HL-60 (cell line): ENCODE measurements at regions not wholly inside any gene's neighbourhood (a gene's known extent, or its start where the extent isn't known, plus 50 kb on each side); places are given as distances from the start of the nearest gene placed in this dataset.

ENCODE experiments used
- DNase-seq, 2 experiments: peaks; one replicate each; pipeline ENCODE4 v3.0.0-alpha.2; 2010 to 2020; ENCODE audit warnings: low read depth in 1 of 2, low spot score in 1 of 2
- H3K27ac ChIP-seq: fragments of 250-450 bp; sonication (Bioruptor Pico); replicated peaks from 2 replicates; pipeline ENCODE4 v1.5.1; 2020; ENCODE audit warnings: mild to moderate bottlenecking, moderate library complexity
- H3K27me3 ChIP-seq: fragments of 250-450 bp; sonication (Bioruptor Pico); 2 replicates; pipeline ENCODE4 v1.5.1; 2021; ENCODE audit warnings: mild to moderate bottlenecking, moderate library complexity; ENCODE audit not compliant: insufficient read depth, poor library complexity, severe bottlenecking
- H3K4me3 ChIP-seq: replicated peaks from 2 replicates; pipeline ENCODE4 v1.5.1; 2011; ENCODE audit warnings: mild to moderate bottlenecking, control low read depth, low read length; ENCODE audit not compliant: insufficient read depth
- CTCF ChIP-seq: IDR thresholded peaks from one replicate; pipeline ENCODE4 v1.5.1; 2011; ENCODE audit warnings: low read length, control low read depth, inconsistent platforms; ENCODE audit not compliant: insufficient read depth
- GABPA ChIP-seq: IDR thresholded peaks from 2 replicates; pipeline ENCODE4 v1.6.1; 2012; ENCODE audit warnings: low read depth
- POLR2AphosphoS5 ChIP-seq: IDR thresholded peaks from 2 replicates; pipeline ENCODE4 v1.6.1; 2012; ENCODE audit warnings: low read depth
- SPI1 ChIP-seq: IDR thresholded peaks from 2 replicates; pipeline ENCODE4 v1.6.1; 2012; ENCODE audit warnings: low read depth, mild to moderate bottlenecking, borderline replicate concordance
- TF ChIP-seq, protein P1 (sequence below): IDR thresholded peaks from 2 replicates; pipeline ENCODE4 v1.6.1; 2012; ENCODE audit warnings: low read depth; ENCODE audit not compliant: insufficient replicate concordance

- no peak for DNase-seq
- Histone ChIP-seq H3K27me3 (no peaks in the 10 kb centered on the region), H3K4me3 (no peak overlapping the region), H3K27ac (no peak overlapping the region)
- TF ChIP-seq, protein P1, sequence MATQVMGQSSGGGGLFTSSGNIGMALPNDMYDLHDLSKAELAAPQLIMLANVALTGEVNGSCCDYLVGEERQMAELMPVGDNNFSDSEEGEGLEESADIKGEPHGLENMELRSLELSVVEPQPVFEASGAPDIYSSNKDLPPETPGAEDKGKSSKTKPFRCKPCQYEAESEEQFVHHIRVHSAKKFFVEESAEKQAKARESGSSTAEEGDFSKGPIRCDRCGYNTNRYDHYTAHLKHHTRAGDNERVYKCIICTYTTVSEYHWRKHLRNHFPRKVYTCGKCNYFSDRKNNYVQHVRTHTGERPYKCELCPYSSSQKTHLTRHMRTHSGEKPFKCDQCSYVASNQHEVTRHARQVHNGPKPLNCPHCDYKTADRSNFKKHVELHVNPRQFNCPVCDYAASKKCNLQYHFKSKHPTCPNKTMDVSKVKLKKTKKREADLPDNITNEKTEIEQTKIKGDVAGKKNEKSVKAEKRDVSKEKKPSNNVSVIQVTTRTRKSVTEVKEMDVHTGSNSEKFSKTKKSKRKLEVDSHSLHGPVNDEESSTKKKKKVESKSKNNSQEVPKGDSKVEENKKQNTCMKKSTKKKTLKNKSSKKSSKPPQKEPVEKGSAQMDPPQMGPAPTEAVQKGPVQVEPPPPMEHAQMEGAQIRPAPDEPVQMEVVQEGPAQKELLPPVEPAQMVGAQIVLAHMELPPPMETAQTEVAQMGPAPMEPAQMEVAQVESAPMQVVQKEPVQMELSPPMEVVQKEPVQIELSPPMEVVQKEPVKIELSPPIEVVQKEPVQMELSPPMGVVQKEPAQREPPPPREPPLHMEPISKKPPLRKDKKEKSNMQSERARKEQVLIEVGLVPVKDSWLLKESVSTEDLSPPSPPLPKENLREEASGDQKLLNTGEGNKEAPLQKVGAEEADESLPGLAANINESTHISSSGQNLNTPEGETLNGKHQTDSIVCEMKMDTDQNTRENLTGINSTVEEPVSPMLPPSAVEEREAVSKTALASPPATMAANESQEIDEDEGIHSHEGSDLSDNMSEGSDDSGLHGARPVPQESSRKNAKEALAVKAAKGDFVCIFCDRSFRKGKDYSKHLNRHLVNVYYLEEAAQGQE, result no peak
- TF ChIP-seq POLR2AphosphoS5 (no peak), GABPA (no peak), CTCF (no peak), SPI1 (no peak)
Observed at GRCh38 chr10:21083861-21084260, 186.8 kb upstream of the NEBL start.

GRCh38 chr10:21082206-21082605, 185.1 kb upstream of the NEBL start:
- Histone ChIP-seq H3K4me3 (no peak overlapping the region), H3K27me3 (no peaks in the 10 kb centered on the region), H3K27ac (no peak overlapping the region)
- no peak for TF ChIP-seq CTCF
- TF ChIP-seq POLR2AphosphoS5, result no peak
- no peak for TF ChIP-seq GABPA
- TF ChIP-seq SPI1, result no peak
- TF ChIP-seq, protein P1, result no peak
- no peak for DNase-seq

- DNase-seq, result no peak
- H3K27ac ChIP-seq, result no peak overlapping the region
- no peak overlapping the region for H3K4me3 ChIP-seq
- no peaks in the 10 kb centered on the region for H3K27me3 ChIP-seq
- TF ChIP-seq POLR2AphosphoS5, result no peak
- TF ChIP-seq, protein P1, result no peak
- TF ChIP-seq CTCF, result no peak
- no peak for TF ChIP-seq GABPA
- TF ChIP-seq SPI1, result no peak
Observed at GRCh38 chr10:21080261-21080660, 183.2 kb upstream of the NEBL start.
